ENCODE measurements at regions not wholly inside any gene's neighbourhood (a gene's known extent, or its start where the extent isn't known, plus 50 kb on each side); places are given as distances from the start of the nearest gene placed in this dataset.
A peak's percentile ranks its signal among the peaks of the same experiment; 100 is the strongest.
"Not testable (repeated sequence)": the region's sequence is repeated elsewhere in the genome, so short reads cannot be mapped to it uniquely, and the experiment has no call there.

GRCh38 chr1:67495327-67495726, 65.1 kb upstream of the SERBP1 start:
- in situ Hi-C loops (cut with MboI; ENCODE audit: low pct_unique_long_range_greater_than_20kb, low sequenced_read_pairs, unreplicated experiment): loop anchor here (10.0 to 25.0 kb wide), 2 partner anchors 271 to 733 kb away; partner anchors contain the start of gene DYNLT5
- no peak for DNase-seq (ENCODE audit: low spot score)
- TF ChIP-seq CTCF (IDR thresholded peaks at IDR 0.05; ENCODE audit: extremely low read depth, insufficient read depth, missing control alignments): no peak

GRCh38 chr1:67496329-67496728, 66.1 kb upstream of the SERBP1 start:
- no peak for TF ChIP-seq CTCF (IDR thresholded peaks at IDR 0.05; ENCODE audit: extremely low read depth, insufficient read depth, missing control alignments)
- no peak for DNase-seq (ENCODE audit: low spot score)
- in situ Hi-C loops (cut with MboI; ENCODE audit: low pct_unique_long_range_greater_than_20kb, low sequenced_read_pairs, unreplicated experiment): loop anchor here (10.0 to 25.0 kb wide), 2 partner anchors 272 to 734 kb away; partner anchors contain the start of gene DYNLT5

- TF ChIP-seq CTCF (IDR thresholded peaks at IDR 0.05; ENCODE audit: extremely low read depth, insufficient read depth, missing control alignments): peak; percentile 98
- in situ Hi-C loops (cut with MboI; ENCODE audit: low pct_unique_long_range_greater_than_20kb, low sequenced_read_pairs, unreplicated experiment): loop anchor here (10.0 to 25.0 kb wide), 2 partner anchors 156 to 488 kb away; no protein-coding TSS in a partner anchor
- DNase-seq (ENCODE audit: low spot score): peak; percentile 90
Measured at GRCh38 chr1:67500413-67500959, 70.3 kb upstream of the SERBP1 start.

GRCh38 chr1:67503974-67504373, 73.8 kb upstream of the SERBP1 start:
- in situ Hi-C loops (cut with MboI; ENCODE audit: low pct_unique_long_range_greater_than_20kb, low sequenced_read_pairs, unreplicated experiment): loop anchor here (10.0 to 25.0 kb wide), 2 partner anchors 159 to 492 kb away; no protein-coding TSS in a partner anchor
- TF ChIP-seq CTCF (IDR thresholded peaks at IDR 0.05; ENCODE audit: extremely low read depth, insufficient read depth, missing control alignments): no peak
- DNase-seq (ENCODE audit: low spot score): no peak

GRCh38 chr1:67513392-67514294, 83.4 kb upstream of the SERBP1 start:
- in situ Hi-C loops (cut with MboI; ENCODE audit: low pct_unique_long_range_greater_than_20kb, low sequenced_read_pairs, unreplicated experiment): loop anchor here (25.0 kb wide), 1 partner anchor 501 kb away; no protein-coding TSS in a partner anchor
- not testable (repeated sequence) for DNase-seq (ENCODE audit: low spot score)

GRCh38 chr1:67514300-67514699, 84.1 kb upstream of the SERBP1 start:
- in situ Hi-C loops (cut with MboI; ENCODE audit: low pct_unique_long_range_greater_than_20kb, low sequenced_read_pairs, unreplicated experiment): loop anchor here (25.0 kb wide), 1 partner anchor 502 kb away; no protein-coding TSS in a partner anchor
- no peak for DNase-seq (ENCODE audit: low spot score)
- TF ChIP-seq CTCF (IDR thresholded peaks at IDR 0.05; ENCODE audit: extremely low read depth, insufficient read depth, missing control alignments): no peak

GRCh38 chr1:67514786-67515185, 84.6 kb upstream of the SERBP1 start:
- in situ Hi-C loops (cut with MboI; ENCODE audit: low pct_unique_long_range_greater_than_20kb, low sequenced_read_pairs, unreplicated experiment): loop anchor here (25.0 kb wide), 1 partner anchor 502 kb away; no protein-coding TSS in a partner anchor

More at GRCh38 chr1:67514786-67515185, 84.6 kb upstream of the SERBP1 start:
- TF ChIP-seq CTCF (IDR thresholded peaks at IDR 0.05; ENCODE audit: extremely low read depth, insufficient read depth, missing control alignments): no peak
- DNase-seq (ENCODE audit: low spot score): no peak
